AG04449 (cell line): ENCODE measurements at regions not wholly inside any gene's neighbourhood (a gene's known extent, or its start where the extent isn't known, plus 50 kb on each side); places are given as distances from the start of the nearest gene placed in this dataset.

Experiments used
- CTCF ChIA-PET: fragments of 350-600 bp; formaldehyde crosslinking; extraction: SDS; loops from one replicate; lab custom pipeline; 2021; ENCODE audit warnings: antibody characterized with exemption; lab: Yijun Ruan, JAX
- POLR2A ChIA-PET: fragments of 400-600, 350-600 bp; formaldehyde crosslinking; extraction: SDS; loops from one replicate; lab custom pipeline; 2020; ENCODE audit warnings: antibody characterized with exemption, inconsistent platforms; lab: Yijun Ruan, JAX
- DNase-seq: peaks from one replicate; pipeline ENCODE4 v3.0.0-alpha.2; 2010; ENCODE audit warnings: low read depth, low spot score
- H3K4me3 ChIP-seq: 2 replicates; pipeline ENCODE4 v1.5.1; 2011; ENCODE audit warnings: low read depth, mild to moderate bottlenecking, control low read depth, low read length
- TF ChIP-seq, protein P1 (sequence below): IDR thresholded peaks from one replicate; pipeline ENCODE4 v1.5.1; 2011; ENCODE audit warnings: mild to moderate bottlenecking, moderate library complexity, low read length, control low read depth, inconsistent platforms; ENCODE audit not compliant: insufficient read depth; ENCODE audit errors: missing control alignments

DNA sequence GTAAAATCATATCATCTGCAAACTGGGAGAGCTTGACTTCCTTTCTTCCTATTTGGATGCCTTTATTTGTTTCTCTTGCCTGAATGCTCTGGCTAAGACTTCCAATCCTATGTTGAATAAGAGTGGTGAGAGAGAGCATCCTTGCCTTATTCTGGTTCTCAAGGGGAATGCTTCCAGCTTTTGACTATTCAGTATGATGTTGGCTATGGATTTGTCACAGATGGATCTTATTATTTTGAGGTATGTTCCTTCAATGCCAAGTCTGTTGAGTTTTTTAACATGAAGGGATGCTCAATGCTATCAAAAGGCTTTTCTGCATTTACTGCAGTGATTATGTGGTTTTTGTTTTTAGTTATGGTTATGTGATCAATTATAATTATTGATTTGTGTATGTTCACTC lies 2144.6 kb upstream of the TENM3 start:
- no peak for DNase-seq
- no peak overlapping the region for H3K4me3 ChIP-seq
- POLR2A ChIA-PET = no interaction called here
- CTCF ChIA-PET = no interaction called here
- TF ChIP-seq, protein P1, sequence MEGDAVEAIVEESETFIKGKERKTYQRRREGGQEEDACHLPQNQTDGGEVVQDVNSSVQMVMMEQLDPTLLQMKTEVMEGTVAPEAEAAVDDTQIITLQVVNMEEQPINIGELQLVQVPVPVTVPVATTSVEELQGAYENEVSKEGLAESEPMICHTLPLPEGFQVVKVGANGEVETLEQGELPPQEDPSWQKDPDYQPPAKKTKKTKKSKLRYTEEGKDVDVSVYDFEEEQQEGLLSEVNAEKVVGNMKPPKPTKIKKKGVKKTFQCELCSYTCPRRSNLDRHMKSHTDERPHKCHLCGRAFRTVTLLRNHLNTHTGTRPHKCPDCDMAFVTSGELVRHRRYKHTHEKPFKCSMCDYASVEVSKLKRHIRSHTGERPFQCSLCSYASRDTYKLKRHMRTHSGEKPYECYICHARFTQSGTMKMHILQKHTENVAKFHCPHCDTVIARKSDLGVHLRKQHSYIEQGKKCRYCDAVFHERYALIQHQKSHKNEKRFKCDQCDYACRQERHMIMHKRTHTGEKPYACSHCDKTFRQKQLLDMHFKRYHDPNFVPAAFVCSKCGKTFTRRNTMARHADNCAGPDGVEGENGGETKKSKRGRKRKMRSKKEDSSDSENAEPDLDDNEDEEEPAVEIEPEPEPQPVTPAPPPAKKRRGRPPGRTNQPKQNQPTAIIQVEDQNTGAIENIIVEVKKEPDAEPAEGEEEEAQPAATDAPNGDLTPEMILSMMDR = no peak

DNA sequence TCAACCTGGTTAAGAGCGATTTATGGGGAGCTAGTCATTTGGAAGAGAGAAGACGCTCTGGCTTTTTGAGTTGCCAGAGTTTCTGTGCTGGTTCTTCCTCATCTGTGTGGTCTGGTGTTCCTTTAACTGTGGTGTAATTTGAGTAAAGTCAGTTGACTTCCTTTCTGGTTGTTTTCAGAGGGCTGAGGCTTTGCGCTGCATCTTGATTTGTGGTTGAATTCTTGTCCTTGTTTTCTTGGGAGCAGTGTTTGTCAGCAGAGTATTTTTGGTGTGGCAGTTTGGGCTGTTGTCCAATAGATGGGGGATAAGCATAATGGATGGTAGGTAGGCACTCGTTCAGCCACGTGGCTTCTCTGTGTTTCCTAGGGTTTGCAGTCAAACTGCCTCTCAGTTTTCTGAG lies 2143.2 kb upstream of the TENM3 start:
- no peak overlapping the region for H3K4me3 ChIP-seq
- TF ChIP-seq, protein P1 = no peak
- no peak for DNase-seq
- CTCF ChIA-PET = no interaction called here
- POLR2A ChIA-PET = no interaction called here

DNA sequence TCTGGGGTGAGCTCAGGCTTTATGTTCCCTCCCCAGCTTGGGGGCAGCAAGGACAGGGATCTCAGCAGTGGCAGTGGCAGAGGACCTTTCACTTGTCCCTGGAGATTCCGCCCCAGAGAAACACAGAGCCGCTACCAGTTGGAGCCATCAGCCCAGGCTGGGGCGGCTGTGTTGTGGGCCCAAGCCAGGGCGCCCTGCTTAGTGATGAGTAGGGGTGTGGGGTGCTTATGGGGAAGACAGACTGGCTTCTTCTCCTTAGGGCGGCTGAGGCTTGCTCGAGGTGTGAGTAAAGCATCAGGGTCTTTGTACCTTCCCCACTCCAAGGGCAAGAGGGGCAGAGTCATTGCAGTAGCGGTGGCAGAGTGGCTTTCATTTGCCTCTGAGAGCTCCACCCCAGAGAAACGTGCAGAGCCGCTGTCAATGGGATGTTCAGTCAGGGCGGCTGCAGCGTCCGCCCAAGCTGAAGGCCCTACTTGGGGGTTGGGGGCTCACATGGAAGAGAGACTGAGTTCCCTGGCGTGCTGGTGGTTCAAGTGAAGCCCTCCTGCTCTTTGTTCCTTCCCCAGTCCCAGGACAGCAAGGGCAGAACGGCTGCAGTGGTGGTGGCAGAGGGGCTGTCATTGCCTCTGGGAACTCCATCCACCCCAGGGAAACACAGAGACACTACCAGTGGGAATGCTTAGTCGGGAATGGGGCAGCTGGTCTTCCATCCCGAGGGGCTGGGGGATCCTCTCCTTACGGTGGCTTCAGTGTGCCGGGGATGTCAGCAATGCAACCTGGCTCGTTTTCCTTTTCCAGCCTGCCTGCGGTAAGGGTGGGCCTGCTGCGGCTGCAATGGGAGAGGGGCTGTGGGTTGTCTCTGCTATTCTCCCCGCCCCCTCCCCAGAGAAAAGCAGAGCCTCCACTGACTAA lies 2142.5 kb upstream of the TENM3 start:
- CTCF ChIA-PET = no interaction called here
- POLR2A ChIA-PET = no interaction called here
- TF ChIP-seq, protein P1 = no peak
- no peak overlapping the region for H3K4me3 ChIP-seq
- no peak for DNase-seq

DNA sequence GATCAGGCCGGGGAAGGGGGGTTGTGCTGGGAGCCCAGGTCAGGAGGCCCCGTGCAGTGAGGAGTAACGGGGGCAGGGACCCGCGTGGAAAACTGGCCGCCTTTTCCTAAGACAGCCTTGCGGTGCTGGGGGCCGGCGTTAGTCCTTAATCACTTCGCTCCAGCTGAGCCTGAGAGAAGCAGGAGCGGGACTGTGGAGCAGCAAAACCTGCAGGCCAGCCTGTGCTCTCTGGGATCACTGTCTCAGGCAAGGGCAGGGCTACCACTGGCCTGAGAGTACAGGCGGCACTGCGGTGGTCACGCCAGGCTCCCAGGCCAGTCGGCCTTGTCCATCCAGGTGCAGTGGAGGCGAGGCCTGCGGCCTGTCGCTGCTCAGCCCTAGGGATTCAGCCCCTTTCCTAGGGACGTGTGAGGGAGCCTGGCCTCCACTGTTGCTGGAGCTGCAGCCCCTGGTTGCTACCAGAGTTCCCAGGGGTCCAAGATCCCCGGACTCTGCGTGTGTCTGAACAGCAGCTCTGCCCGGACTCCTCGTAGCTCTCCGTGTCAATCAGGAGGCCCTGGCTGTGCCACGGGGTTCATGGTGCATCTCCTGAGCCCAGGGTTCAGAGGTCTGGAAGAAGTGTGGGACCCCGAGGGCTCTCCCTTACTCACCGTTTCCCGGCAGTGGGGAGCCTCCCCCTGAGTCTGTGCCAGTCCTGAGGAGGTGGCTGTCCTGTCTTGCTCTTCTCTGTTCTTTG lies 2141.7 kb upstream of the TENM3 start:
- H3K4me3 ChIP-seq = no peak overlapping the region
- DNase-seq = no peak
- TF ChIP-seq, protein P1 = no peak
- POLR2A ChIA-PET = no interaction called here
- CTCF ChIA-PET = no interaction called here

DNA sequence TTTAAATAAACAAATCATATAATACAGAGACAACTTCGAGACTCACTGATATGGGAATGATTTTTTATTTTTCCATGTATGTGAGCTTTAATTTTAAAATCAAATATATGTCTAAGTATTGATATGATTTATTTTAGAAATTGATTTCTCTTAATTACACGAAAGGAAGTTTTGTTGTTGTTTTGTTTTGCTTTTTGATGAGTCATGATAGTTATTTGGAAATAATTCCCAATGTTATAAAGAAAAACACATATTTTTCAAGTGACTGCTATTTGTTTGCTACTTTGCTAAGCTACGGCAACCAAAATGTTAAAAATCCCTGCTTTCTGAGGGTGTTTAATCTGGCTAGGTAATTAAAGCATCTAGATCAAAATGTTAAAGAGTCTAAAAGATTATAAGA lies 2139.4 kb upstream of the TENM3 start:
- CTCF ChIA-PET = no interaction called here
- no peak overlapping the region for H3K4me3 ChIP-seq
- TF ChIP-seq, protein P1 = no peak
- DNase-seq = no peak
- POLR2A ChIA-PET = no interaction called here

DNA sequence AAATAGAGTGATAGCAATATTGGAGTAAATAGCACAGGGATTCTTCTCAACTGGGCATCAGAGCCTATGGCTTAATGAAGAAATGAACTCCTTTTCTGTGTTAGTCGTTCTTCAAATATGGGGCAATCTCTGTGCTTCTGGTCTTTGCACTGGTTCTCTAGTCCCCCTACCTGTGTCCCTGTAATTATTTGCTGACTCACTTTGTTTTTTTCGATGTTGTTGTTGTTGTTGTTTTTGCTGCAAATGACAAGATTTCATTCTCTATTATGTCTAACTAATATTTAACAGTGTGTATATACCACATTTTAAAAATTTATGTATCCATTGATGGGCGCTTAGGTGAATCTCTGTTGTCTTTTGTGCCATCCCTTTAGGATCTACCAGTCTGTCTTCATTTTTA lies 2137.8 kb upstream of the TENM3 start:
- no peak overlapping the region for H3K4me3 ChIP-seq
- DNase-seq = no peak
- TF ChIP-seq, protein P1 = no peak
- POLR2A ChIA-PET = no interaction called here
- CTCF ChIA-PET = no interaction called here
